T-cell (primary cell): ENCODE measurements at regions not wholly inside any gene's neighbourhood (a gene's known extent, or its start where the extent isn't known, plus 50 kb on each side); places are given as distances from the start of the nearest gene placed in this dataset.

Experiments
- ATAC-seq, 4 experiments: fragments of 200-7000 bp in 3 of 4; fragments of 150-1000 bp in 1 of 4; cut with Tn5 transposase; replicated peaks in 1 of 4; 1 replicate in 3 of 4; 2 replicates in 1 of 4; pipeline ENCODE4 v1.10.0; 2021; ENCODE audit warnings: moderate library complexity in 3 of 4, mild to moderate bottlenecking in 2 of 4, moderate number of reproducible peaks in 1 of 4
- CTCF ChIA-PET, 2 donors: fragments of 300-600 bp; sonication (Branson Sonifier 250); formaldehyde crosslinking; loops; one replicate each; lab custom pipeline; 2022; ENCODE audit warnings: antibody characterized with exemption in 2 of 2; lab: Charles Lee
- POLR2A ChIA-PET, 2 donors: fragments of 300-600 bp; sonication (Branson Sonifier 250); formaldehyde crosslinking; loops; one replicate each; lab custom pipeline; 2022; ENCODE audit warnings: antibody characterized with exemption in 2 of 2; lab: Charles Lee
- DNase-seq, 35 experiments: peaks; one replicate each; pipeline versions ENCODE4 v3.0.0 to v3.0.0-alpha.2; 2013 to 2023
- H3K27ac ChIP-seq: one replicate; pipeline ENCODE4 v1.5.1; 2013; ENCODE audit warnings: low read length
- H3K27me3 ChIP-seq, 2 experiments: replicated peaks in 1 of 2; 1 replicate in 1 of 2; 2 replicates in 1 of 2; pipeline versions ENCODE4 v1.6.1 to v1.7.0; 2013; ENCODE audit warnings: low read length in 1 of 2, mixed read lengths in 1 of 2; ENCODE audit not compliant: control insufficient read depth in 2 of 2, insufficient read depth in 2 of 2; ENCODE audit errors: extremely low read depth in 1 of 2
- H3K36me3 ChIP-seq, 2 donors: 1 replicate in 1 of 2; 2 replicates in 1 of 2; pipeline versions ENCODE4 v1.6.1 to v1.7.0; 2013; ENCODE audit warnings: low read length in 1 of 2; ENCODE audit not compliant: control insufficient read depth in 2 of 2, insufficient read depth in 1 of 2; ENCODE audit errors: extremely low read depth in 1 of 2
- H3K4me1 ChIP-seq, 2 experiments: 1 replicate in 1 of 2; 2 replicates in 1 of 2; pipeline versions ENCODE4 v1.6.1 to v1.7.0; 2013; ENCODE audit warnings: low read length in 2 of 2, mixed read lengths in 1 of 2; ENCODE audit not compliant: insufficient read depth in 2 of 2, control insufficient read depth in 1 of 2; ENCODE audit errors: extremely low read depth in 1 of 2
- H3K4me3 ChIP-seq, 2 donors: 1 replicate in 1 of 2; 2 replicates in 1 of 2; pipeline versions ENCODE4 v1.5.1 to v1.7.0; 2013; ENCODE audit warnings: mild to moderate bottlenecking in 2 of 2, low read length in 1 of 2, moderate library complexity in 1 of 2; ENCODE audit not compliant: control insufficient read depth in 1 of 2; ENCODE audit errors: extremely low read depth in 1 of 2
- H3K9me3 ChIP-seq: 2 replicates; pipeline ENCODE4 v1.7.0; 2013
- H3K27ac Mint-ChIP-seq, 2 donors: one replicate each; pipeline ENCODE4 v1.8.0; 2020 to 2021; ENCODE audit warnings: mild to moderate bottlenecking in 2 of 2, mixed read lengths in 2 of 2
- H3K27me3 Mint-ChIP-seq, 2 donors: one replicate each; pipeline ENCODE4 v1.8.0; 2021 to 2022; ENCODE audit warnings: mixed read lengths in 2 of 2
- H3K36me3 Mint-ChIP-seq: one replicate; pipeline ENCODE4 v1.8.0; 2021; ENCODE audit warnings: mixed read lengths
- H3K4me1 Mint-ChIP-seq, 3 donors: one replicate each; pipeline ENCODE4 v1.8.0; 2020 to 2022; ENCODE audit warnings: mixed read lengths in 3 of 3, mild to moderate bottlenecking in 1 of 3
- H3K4me3 Mint-ChIP-seq, 3 donors: one replicate each; pipeline ENCODE4 v1.8.0; 2020 to 2022; ENCODE audit warnings: mild to moderate bottlenecking in 3 of 3, mixed read lengths in 3 of 3, moderate library complexity in 3 of 3
- H3K9me3 Mint-ChIP-seq, 3 donors: one replicate each; pipeline ENCODE4 v1.8.0; 2020 to 2022; ENCODE audit warnings: mixed read lengths in 3 of 3
- WGBS: methylation state at CpG from one replicate; pipeline ENCODE4 v1.1.5; 2013; ENCODE audit warnings: missing lambda C conversion rate; ENCODE audit not compliant: insufficient coverage; 5-methylcytosine and 5-hydroxymethylcytosine counted together

DNA sequence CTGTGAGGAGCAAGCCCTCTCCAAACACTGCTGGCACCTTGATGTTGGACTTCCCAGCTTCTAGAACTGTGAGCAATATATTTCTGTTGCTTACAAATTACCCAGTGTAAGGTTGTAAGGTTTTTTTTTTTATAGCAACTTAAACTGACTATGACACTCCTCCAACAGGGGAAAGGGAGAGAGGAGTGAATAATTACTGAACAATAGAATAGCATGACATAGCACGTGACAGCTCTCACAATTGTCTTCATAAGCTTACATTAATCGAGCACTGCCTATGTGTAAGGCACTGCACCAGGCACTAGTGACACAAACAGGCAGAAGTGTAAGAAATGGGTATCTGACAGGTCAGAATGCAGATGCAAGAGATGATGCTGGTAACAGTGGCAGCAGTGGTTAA lies 136.9 kb downstream of the FAT3 start:
- peaks cover 0 to 3% (median 0%) of the 10 kb centered on the region in 3 donors for H3K9me3 Mint-ChIP-seq
- Histone ChIP-seq H3K4me1 (no peaks in the 10 kb centered on the region), H3K27me3 (no peaks in the 10 kb centered on the region), H3K4me3 (no peak overlapping the region), H3K36me3 (no peaks in the 10 kb centered on the region), H3K9me3 (no peaks in the 10 kb centered on the region), H3K27ac (no peak overlapping the region)
- no peak overlapping the region for H3K4me3 Mint-ChIP-seq
- no CpG with 5 or more reads among the region's 2 CpGs for WGBS
- no peak overlapping the region for H3K27ac Mint-ChIP-seq
- DNase-seq: no peak
- H3K27me3 Mint-ChIP-seq: peaks cover 0 to 3% of the 10 kb centered on the region in 2 donors
- POLR2A ChIA-PET: no interaction called here
- ATAC-seq: no peak
- CTCF ChIA-PET: no interaction called here
- no peaks in the 10 kb centered on the region for H3K4me1 Mint-ChIP-seq
- no peaks in the 10 kb centered on the region for H3K36me3 Mint-ChIP-seq

DNA sequence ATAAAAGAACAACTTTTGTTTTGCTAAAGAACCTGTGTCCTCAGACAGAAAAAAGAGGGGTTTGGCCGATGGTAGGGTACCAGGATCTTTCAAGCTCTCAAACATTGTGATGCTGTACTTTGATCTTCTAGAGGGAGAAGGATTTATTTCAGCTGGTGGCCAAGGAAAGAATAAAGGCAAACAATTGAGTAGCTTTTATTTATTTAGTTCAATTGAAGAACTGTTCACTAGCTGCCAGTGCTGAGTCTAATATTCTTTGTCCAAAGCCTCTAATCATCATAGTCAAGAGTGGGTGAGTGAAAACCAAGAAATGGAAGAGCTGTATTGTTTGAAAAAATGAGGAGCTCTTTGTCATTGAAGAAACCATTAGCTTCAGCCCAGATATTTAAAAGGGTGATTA lies 138.4 kb downstream of the FAT3 start:
- H3K36me3 ChIP-seq: no peaks in the 10 kb centered on the region
- H3K4me3 Mint-ChIP-seq: no peak overlapping the region
- peaks cover 0 to 3% (median 2%) of the 10 kb centered on the region in 3 donors for H3K9me3 Mint-ChIP-seq
- no CpG with 5 or more reads among the region's 1 CpG for WGBS
- no peak overlapping the region for H3K27ac Mint-ChIP-seq
- H3K27ac ChIP-seq: no peak overlapping the region
- H3K4me3 ChIP-seq: no peak overlapping the region
- H3K4me1 Mint-ChIP-seq: no peaks in the 10 kb centered on the region
- ATAC-seq: no peak
- ChIA-PET POLR2A (no interaction called here), CTCF (no interaction called here)
- peaks cover 0 to 3% of the 10 kb centered on the region in 2 donors for H3K27me3 Mint-ChIP-seq
- no peak for DNase-seq
- H3K36me3 Mint-ChIP-seq: no peaks in the 10 kb centered on the region
- no peaks in the 10 kb centered on the region for H3K27me3 ChIP-seq
- H3K4me1 ChIP-seq: no peaks in the 10 kb centered on the region
- H3K9me3 ChIP-seq: no peaks in the 10 kb centered on the region

- no peak overlapping the region for H3K27ac Mint-ChIP-seq
- no peaks in the 10 kb centered on the region for H3K4me1 Mint-ChIP-seq
- ChIA-PET CTCF (no interaction called here), POLR2A (no interaction called here)
- H3K4me1 ChIP-seq: no peaks in the 10 kb centered on the region
- no peaks in the 10 kb centered on the region for H3K27me3 ChIP-seq
- no peaks in the 10 kb centered on the region for H3K36me3 ChIP-seq
- ATAC-seq (no peak), DNase-seq (no peak)
- peaks cover 0 to 7% (median 2%) of the 10 kb centered on the region in 3 donors for H3K9me3 Mint-ChIP-seq
- no peak overlapping the region for H3K4me3 ChIP-seq
- peaks cover 0 to 3% of the 10 kb centered on the region in 2 donors for H3K27me3 Mint-ChIP-seq
- WGBS: no CpG with 5 or more reads among the region's 4 CpGs
- no peak overlapping the region for H3K4me3 Mint-ChIP-seq
- H3K9me3 ChIP-seq: no peaks in the 10 kb centered on the region
- no peak overlapping the region for H3K27ac ChIP-seq
- H3K36me3 Mint-ChIP-seq: no peaks in the 10 kb centered on the region
Observed at GRCh38 chr11:92364177-92364576, 139.6 kb downstream of the FAT3 start.

- Mint-ChIP-seq H3K4me3 (no peak overlapping the region), H3K4me1 (no peaks in the 10 kb centered on the region), H3K27ac (no peak overlapping the region), H3K9me3 (peaks cover 0 to 4% (median 0%) of the 10 kb centered on the region in 3 donors), H3K36me3 (no peaks in the 10 kb centered on the region), H3K27me3 (no peaks in the 10 kb centered on the region)
- ChIA-PET CTCF (interaction anchor here in 1 of 2 donors (0.7 kb wide), 1 partner anchor 42 kb away, joined by 4 read pairs; no protein-coding TSS in a partner anchor), POLR2A (no interaction called here)
- Histone ChIP-seq H3K36me3 (no peaks in the 10 kb centered on the region), H3K4me1 (no peaks in the 10 kb centered on the region), H3K4me3 (no peak overlapping the region), H3K9me3 (no peaks in the 10 kb centered on the region), H3K27me3 (no peaks in the 10 kb centered on the region), H3K27ac (no peak overlapping the region)
- DNase-seq (no peak), ATAC-seq (no peak)
- WGBS: 80% methylated on average over 1 of the region's 3 CpGs
Observed at GRCh38 chr11:92376146-92376599, 151.6 kb downstream of the FAT3 start.

DNA sequence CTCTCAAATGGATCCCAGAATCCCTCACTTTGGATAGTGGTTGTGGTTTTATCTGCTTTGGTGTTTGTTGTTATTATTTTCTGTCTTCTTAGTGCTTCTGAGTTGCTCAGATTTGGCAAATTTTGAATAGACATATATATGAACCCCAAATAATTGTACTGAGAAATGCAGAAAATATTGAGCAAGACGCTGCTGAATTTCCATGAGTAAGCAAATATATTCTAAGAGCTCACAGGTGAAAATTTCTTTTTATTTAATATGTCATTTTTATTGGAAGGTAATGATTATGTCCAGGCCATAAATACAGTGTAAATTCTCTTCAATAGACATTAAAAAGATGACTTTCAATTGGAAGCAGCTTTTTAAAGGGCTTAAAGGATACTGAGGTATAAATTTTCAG lies 152.1 kb downstream of the FAT3 start:
- Mint-ChIP-seq H3K27ac (no peak overlapping the region), H3K27me3 (no peaks in the 10 kb centered on the region), H3K4me3 (no peak overlapping the region), H3K4me1 (no peaks in the 10 kb centered on the region), H3K9me3 (peaks cover 0 to 4% (median 0%) of the 10 kb centered on the region in 3 donors), H3K36me3 (no peaks in the 10 kb centered on the region)
- CTCF ChIA-PET: no interaction called here
- Histone ChIP-seq H3K4me1 (no peaks in the 10 kb centered on the region), H3K4me3 (no peak overlapping the region), H3K27me3 (no peaks in the 10 kb centered on the region), H3K27ac (no peak overlapping the region), H3K9me3 (no peaks in the 10 kb centered on the region), H3K36me3 (no peaks in the 10 kb centered on the region)
- DNase-seq (no peak), ATAC-seq (no peak)
- WGBS: no CpG with 5 or more reads among the region's 1 CpG
- POLR2A ChIA-PET: no interaction called here

GRCh38 chr11:92380882-92381281 lies 156.3 kb downstream of the FAT3 start:
- no peaks in the 10 kb centered on the region for H3K36me3 ChIP-seq
- no peaks in the 10 kb centered on the region for H3K27me3 ChIP-seq
- ChIA-PET CTCF (no interaction called here), POLR2A (no interaction called here)
- no peak overlapping the region for H3K4me3 ChIP-seq
- H3K9me3 Mint-ChIP-seq: peaks cover 0 to 4% (median 0%) of the 10 kb centered on the region in 3 donors
- H3K27ac Mint-ChIP-seq: no peak overlapping the region
- no CpG with 5 or more reads among the region's 3 CpGs for WGBS
- no peaks in the 10 kb centered on the region for H3K4me1 ChIP-seq
- no peaks in the 10 kb centered on the region for H3K4me1 Mint-ChIP-seq
- H3K36me3 Mint-ChIP-seq: no peaks in the 10 kb centered on the region
- ATAC-seq (no peak), DNase-seq (no peak)
- H3K4me3 Mint-ChIP-seq: no peak overlapping the region
- H3K27me3 Mint-ChIP-seq: no peaks in the 10 kb centered on the region
- H3K27ac ChIP-seq: no peak overlapping the region
- H3K9me3 ChIP-seq: no peaks in the 10 kb centered on the region

DNA sequence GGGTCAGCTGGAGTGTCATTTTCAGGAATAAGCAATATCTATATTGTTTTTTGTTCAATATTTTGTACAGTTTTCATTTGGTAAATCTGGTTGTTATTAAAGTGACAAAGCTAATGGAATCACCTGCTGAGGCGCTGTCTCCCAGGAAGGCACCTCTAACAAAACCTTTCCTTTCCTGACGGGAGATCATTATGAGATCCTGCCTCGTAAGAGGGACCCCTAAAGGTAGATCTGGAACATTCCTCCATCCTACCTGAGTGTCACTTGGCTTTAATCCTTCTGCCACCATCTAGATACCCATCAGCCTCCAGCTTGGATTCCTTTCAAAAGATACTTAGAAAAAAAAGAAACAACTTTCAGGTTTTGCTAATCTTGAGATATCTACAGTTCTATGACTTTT lies 157.7 kb downstream of the FAT3 start:
- no peaks in the 10 kb centered on the region for H3K36me3 Mint-ChIP-seq
- no peaks in the 10 kb centered on the region for H3K4me1 Mint-ChIP-seq
- ATAC-seq (no peak), DNase-seq (no peak)
- CTCF ChIA-PET: no interaction called here
- WGBS: 85% methylated on average over 3 of the region's 3 CpGs
- no peaks in the 10 kb centered on the region for H3K27me3 ChIP-seq
- no peaks in the 10 kb centered on the region for H3K36me3 ChIP-seq
- H3K4me3 ChIP-seq: no peak overlapping the region
- H3K9me3 Mint-ChIP-seq: peaks cover 0 to 4% (median 0%) of the 10 kb centered on the region in 3 donors
- no peaks in the 10 kb centered on the region for H3K4me1 ChIP-seq
- no peak overlapping the region for H3K4me3 Mint-ChIP-seq
- no peak overlapping the region for H3K27ac ChIP-seq
- H3K27ac Mint-ChIP-seq: no peak overlapping the region
- H3K9me3 ChIP-seq: no peaks in the 10 kb centered on the region
- POLR2A ChIA-PET: no interaction called here
- no peaks in the 10 kb centered on the region for H3K27me3 Mint-ChIP-seq
